Astrocyte (in vitro differentiated cells and primary cell): ENCODE measurements at regions not wholly inside any gene's neighbourhood (a gene's known extent, or its start where the extent isn't known, plus 50 kb on each side); places are given as distances from the start of the nearest gene placed in this dataset.

Source experiments
- DNase-seq: peaks from one replicate; pipeline ENCODE4 v3.0.0-alpha.2; 2010; ENCODE audit warnings: low read depth
- FAIRE-seq: peaks from 2 replicates; lab custom pipeline; 2011; peaks lifted over from hg19 to GRCh38; lab: Jason Lieb, UNC
- H2AFZ ChIP-seq: 2 replicates; pipeline ENCODE4 v1.6.0; 2012; ENCODE audit warnings: low read depth, low read length, inconsistent platforms
- H3K27ac ChIP-seq: 2 replicates; pipeline ENCODE4 v1.5.1; 2011; ENCODE audit warnings: low read depth, low read length, inconsistent platforms
- H3K27me3 ChIP-seq: 2 replicates; pipeline ENCODE4 v1.6.0; 2011; ENCODE audit warnings: low read length, inconsistent platforms; ENCODE audit not compliant: insufficient read depth
- H3K36me3 ChIP-seq: 2 replicates; pipeline ENCODE4 v1.5.1; 2011; ENCODE audit warnings: low read length, inconsistent platforms; ENCODE audit not compliant: insufficient read depth
- H3K4me1 ChIP-seq: 2 replicates; pipeline ENCODE4 v1.5.1; 2011; ENCODE audit warnings: low read length, inconsistent platforms; ENCODE audit not compliant: insufficient read depth
- H3K4me2 ChIP-seq: 2 replicates; pipeline ENCODE4 v1.6.0; 2012; ENCODE audit warnings: low read length, inconsistent platforms
- H3K4me3 ChIP-seq: 2 replicates; pipeline ENCODE4 v1.5.1; 2011; ENCODE audit warnings: low read depth, mild to moderate bottlenecking, low read length, inconsistent platforms; ENCODE audit not compliant: insufficient read depth
- H3K79me2 ChIP-seq: 2 replicates; pipeline ENCODE4 v1.6.0; 2012; ENCODE audit warnings: mild to moderate bottlenecking, low read length, inconsistent platforms; ENCODE audit not compliant: insufficient read depth
- H3K9ac ChIP-seq: 2 replicates; pipeline ENCODE4 v1.6.0; 2012; ENCODE audit warnings: mild to moderate bottlenecking, low read length, inconsistent platforms
- H3K9me3 ChIP-seq: 2 replicates; pipeline ENCODE4 v1.5.1; 2012; ENCODE audit warnings: low read depth, mild to moderate bottlenecking, low read length, inconsistent platforms; ENCODE audit not compliant: insufficient read depth
- H4K20me1 ChIP-seq: 2 replicates; pipeline ENCODE4 v1.6.0; 2012; ENCODE audit warnings: low read length, inconsistent platforms; ENCODE audit not compliant: insufficient read depth
- H3K27ac Mint-ChIP-seq: one replicate; pipeline ENCODE4 v1.8.0; 2021; ENCODE audit warnings: mild to moderate bottlenecking, mixed read lengths; ENCODE audit not compliant: unreplicated experiment
- H3K27me3 Mint-ChIP-seq: one replicate; pipeline ENCODE4 v1.8.0; 2021; ENCODE audit warnings: low read depth, mixed read lengths; ENCODE audit not compliant: unreplicated experiment
- H3K36me3 Mint-ChIP-seq: one replicate; pipeline ENCODE4 v1.8.0; 2021; ENCODE audit warnings: low read depth, mixed read lengths; ENCODE audit not compliant: unreplicated experiment
- H3K4me1 Mint-ChIP-seq: one replicate; pipeline ENCODE4 v1.8.0; 2021; ENCODE audit warnings: low read depth, mixed read lengths; ENCODE audit not compliant: unreplicated experiment
- H3K4me3 Mint-ChIP-seq: one replicate; pipeline ENCODE4 v1.8.0; 2021; ENCODE audit warnings: mild to moderate bottlenecking, moderate library complexity, mixed read lengths; ENCODE audit not compliant: unreplicated experiment
- H3K9me3 Mint-ChIP-seq: one replicate; pipeline ENCODE4 v1.8.0; 2021; ENCODE audit warnings: mild to moderate bottlenecking, mixed read lengths; ENCODE audit not compliant: unreplicated experiment
- EZH2 ChIP-seq: IDR thresholded peaks from 2 replicates; pipeline ENCODE4 v1.6.1; 2012; ENCODE audit warnings: mild to moderate bottlenecking, low read length, inconsistent platforms; ENCODE audit not compliant: insufficient read depth
- TF ChIP-seq, protein P1 (sequence below): IDR thresholded peaks from 2 replicates; pipeline ENCODE4 v1.5.1; 2011; ENCODE audit warnings: low read depth, mild to moderate bottlenecking, inconsistent platforms, low read length, moderate library complexity; ENCODE audit not compliant: insufficient read depth

DNA sequence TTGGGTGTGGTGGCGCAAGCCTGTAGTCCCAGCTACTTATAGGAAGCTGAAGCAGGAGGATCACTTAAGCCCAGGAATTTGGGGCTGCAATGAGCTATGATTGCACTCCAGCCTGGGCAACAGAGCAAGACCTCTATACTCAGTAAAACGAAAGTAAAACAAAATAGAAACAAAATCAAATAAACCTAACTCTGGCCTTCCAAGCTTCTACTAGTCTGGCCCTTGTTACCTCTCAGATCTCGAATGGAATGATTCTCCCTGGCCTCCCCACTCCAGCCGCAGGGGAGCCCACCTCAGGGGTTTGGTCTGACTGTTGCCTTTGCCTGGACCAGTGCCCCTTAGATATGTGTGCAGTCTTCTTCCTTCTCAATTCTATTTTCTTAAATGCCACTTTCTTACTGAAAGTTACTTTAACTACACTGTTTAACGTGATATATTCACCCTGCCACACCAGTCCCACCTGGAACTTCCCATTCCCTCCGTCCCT is 160.0 kb upstream of the GCFC2 start:
- H4K20me1 ChIP-seq: no peaks in the 10 kb centered on the region
- TF ChIP-seq, protein P1, sequence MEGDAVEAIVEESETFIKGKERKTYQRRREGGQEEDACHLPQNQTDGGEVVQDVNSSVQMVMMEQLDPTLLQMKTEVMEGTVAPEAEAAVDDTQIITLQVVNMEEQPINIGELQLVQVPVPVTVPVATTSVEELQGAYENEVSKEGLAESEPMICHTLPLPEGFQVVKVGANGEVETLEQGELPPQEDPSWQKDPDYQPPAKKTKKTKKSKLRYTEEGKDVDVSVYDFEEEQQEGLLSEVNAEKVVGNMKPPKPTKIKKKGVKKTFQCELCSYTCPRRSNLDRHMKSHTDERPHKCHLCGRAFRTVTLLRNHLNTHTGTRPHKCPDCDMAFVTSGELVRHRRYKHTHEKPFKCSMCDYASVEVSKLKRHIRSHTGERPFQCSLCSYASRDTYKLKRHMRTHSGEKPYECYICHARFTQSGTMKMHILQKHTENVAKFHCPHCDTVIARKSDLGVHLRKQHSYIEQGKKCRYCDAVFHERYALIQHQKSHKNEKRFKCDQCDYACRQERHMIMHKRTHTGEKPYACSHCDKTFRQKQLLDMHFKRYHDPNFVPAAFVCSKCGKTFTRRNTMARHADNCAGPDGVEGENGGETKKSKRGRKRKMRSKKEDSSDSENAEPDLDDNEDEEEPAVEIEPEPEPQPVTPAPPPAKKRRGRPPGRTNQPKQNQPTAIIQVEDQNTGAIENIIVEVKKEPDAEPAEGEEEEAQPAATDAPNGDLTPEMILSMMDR: no peak
- no peak for TF ChIP-seq EZH2
- no peak overlapping the region for H3K4me2 ChIP-seq
- no peak overlapping the region for H3K4me3 Mint-ChIP-seq
- no peak overlapping the region for H3K4me3 ChIP-seq
- H3K79me2 ChIP-seq: no peaks in the 10 kb centered on the region
- no peak for DNase-seq
- H3K36me3 Mint-ChIP-seq: no peaks in the 10 kb centered on the region
- FAIRE-seq: no peak
- H3K9me3 Mint-ChIP-seq: no peaks in the 10 kb centered on the region
- no peak overlapping the region for H3K27ac ChIP-seq
- no peaks in the 10 kb centered on the region for H3K9me3 ChIP-seq
- H3K4me1 Mint-ChIP-seq: no peaks in the 10 kb centered on the region
- H3K36me3 ChIP-seq: no peaks in the 10 kb centered on the region
- H3K27me3 Mint-ChIP-seq: peaks cover 4% of the 10 kb centered on the region
- H2AFZ ChIP-seq: no peak overlapping the region
- H3K4me1 ChIP-seq: no peaks in the 10 kb centered on the region
- no peak overlapping the region for H3K27ac Mint-ChIP-seq
- no peaks in the 10 kb centered on the region for H3K27me3 ChIP-seq
- no peak overlapping the region for H3K9ac ChIP-seq

DNA sequence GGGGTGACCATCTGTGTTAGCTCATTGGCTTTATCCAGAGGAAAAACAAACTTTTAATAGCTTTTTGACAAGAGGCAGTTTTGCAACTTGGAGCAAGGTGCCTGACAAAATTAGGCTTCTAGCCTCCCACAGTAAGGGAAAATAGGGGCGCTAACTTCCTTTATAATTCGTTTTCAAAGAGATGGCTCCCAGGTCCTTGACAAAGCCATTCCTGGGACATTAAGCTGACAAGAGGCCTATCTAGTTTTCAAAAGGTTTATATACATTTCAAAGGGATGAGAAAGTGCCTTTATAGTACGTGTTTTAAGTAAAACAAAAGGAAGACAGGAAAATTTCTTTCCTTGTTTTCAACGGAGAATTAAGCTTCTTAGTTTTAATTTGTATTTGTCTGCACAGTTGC is 159.4 kb upstream of the GCFC2 start:
- no peak for TF ChIP-seq EZH2
- TF ChIP-seq, protein P1: no peak
- no peak for DNase-seq
- Histone ChIP-seq H3K9ac (no peak overlapping the region), H4K20me1 (no peaks in the 10 kb centered on the region), H3K4me1 (no peaks in the 10 kb centered on the region), H3K36me3 (no peaks in the 10 kb centered on the region), H3K27me3 (no peaks in the 10 kb centered on the region), H3K9me3 (no peaks in the 10 kb centered on the region), H3K27ac (no peak overlapping the region), H3K4me2 (no peak overlapping the region), H3K79me2 (no peaks in the 10 kb centered on the region), H3K4me3 (no peak overlapping the region), H2AFZ (no peak overlapping the region)
- Mint-ChIP-seq H3K27me3 (peaks cover 4% of the 10 kb centered on the region), H3K4me1 (no peaks in the 10 kb centered on the region), H3K36me3 (no peaks in the 10 kb centered on the region), H3K9me3 (no peaks in the 10 kb centered on the region), H3K4me3 (no peak overlapping the region), H3K27ac (no peak overlapping the region)
- no peak for FAIRE-seq

DNA sequence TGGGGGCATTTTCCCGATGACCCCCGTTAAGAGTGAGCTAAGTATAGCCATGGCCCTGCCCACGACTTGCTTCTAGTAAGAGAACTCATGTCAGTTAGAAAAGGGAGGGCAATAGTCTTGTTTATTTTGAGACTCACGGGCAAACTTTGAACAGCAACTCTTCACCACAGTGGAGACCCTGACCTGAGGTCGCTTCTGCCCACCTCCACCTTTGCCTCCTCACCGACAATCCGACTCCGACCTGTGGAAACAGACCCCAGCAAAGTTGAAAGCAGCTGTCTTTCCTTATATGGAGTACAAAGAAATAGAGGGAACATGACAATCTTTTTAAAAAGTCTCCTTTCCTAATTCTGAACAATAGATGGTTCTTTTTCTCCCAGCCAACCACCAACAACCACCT is 155.0 kb upstream of the GCFC2 start:
- DNase-seq (no peak), FAIRE-seq (no peak)
- no peaks in the 10 kb centered on the region for H3K36me3 Mint-ChIP-seq
- no peaks in the 10 kb centered on the region for H3K9me3 ChIP-seq
- H2AFZ ChIP-seq: no peak overlapping the region
- H3K36me3 ChIP-seq: no peaks in the 10 kb centered on the region
- no peaks in the 10 kb centered on the region for H3K9me3 Mint-ChIP-seq
- H3K27ac ChIP-seq: no peak overlapping the region
- H3K27me3 Mint-ChIP-seq: no peaks in the 10 kb centered on the region
- H3K27ac Mint-ChIP-seq: no peak overlapping the region
- H3K4me1 ChIP-seq: no peaks in the 10 kb centered on the region
- no peaks in the 10 kb centered on the region for H3K4me1 Mint-ChIP-seq
- H3K4me3 Mint-ChIP-seq: no peak overlapping the region
- H3K4me3 ChIP-seq: no peak overlapping the region
- no peaks in the 10 kb centered on the region for H4K20me1 ChIP-seq
- H3K9ac ChIP-seq: no peak overlapping the region
- TF ChIP-seq EZH2: no peak
- TF ChIP-seq, protein P1: no peak
- H3K27me3 ChIP-seq: no peaks in the 10 kb centered on the region
- H3K4me2 ChIP-seq: no peak overlapping the region
- no peaks in the 10 kb centered on the region for H3K79me2 ChIP-seq
